Liver (tissue), 8 donors: ENCODE measurements at regions not wholly inside any gene's neighbourhood (a gene's known extent, or its start where the extent isn't known, plus 50 kb on each side); places are given as distances from the start of the nearest gene placed in this dataset.

ENCODE experiments used
- DNase-seq: peaks from one replicate; pipeline ENCODE4 v3.0.0-alpha.2; 2017; ENCODE audit warnings: low spot score
- H3K27ac ChIP-seq, 2 donors: one replicate each; pipeline ENCODE4 v1.7.0; 2013; ENCODE audit warnings: inconsistent platforms in 2 of 2, low read length in 2 of 2, control low read depth in 1 of 2, low read depth in 1 of 2, mild to moderate bottlenecking in 1 of 2
- H3K27me3 ChIP-seq, 4 donors: one replicate each; pipeline versions ENCODE4 v1.6.1 to v1.7.0; 2013; ENCODE audit warnings: low read length in 3 of 4, inconsistent platforms in 1 of 4, mild to moderate bottlenecking in 1 of 4, moderate library complexity in 1 of 4; ENCODE audit not compliant: control insufficient read depth in 4 of 4, insufficient read depth in 4 of 4
- H3K36me3 ChIP-seq, 4 donors: one replicate each; pipeline versions ENCODE4 v1.6.1 to v1.7.0; 2013; ENCODE audit warnings: low read length in 3 of 4, mild to moderate bottlenecking in 3 of 4, low read depth in 1 of 4, moderate library complexity in 1 of 4; ENCODE audit not compliant: control insufficient read depth in 4 of 4, insufficient read depth in 3 of 4
- H3K4me1 ChIP-seq, 4 donors: one replicate each; pipeline versions ENCODE4 v1.6.1 to v1.7.0; 2013; ENCODE audit warnings: low read length in 3 of 4, mild to moderate bottlenecking in 3 of 4, moderate library complexity in 1 of 4; ENCODE audit not compliant: control insufficient read depth in 4 of 4, insufficient read depth in 4 of 4
- H3K4me3 ChIP-seq, 3 donors: one replicate each; pipeline versions ENCODE4 v1.6.1 to v1.7.0; 2013; ENCODE audit warnings: low read length in 3 of 3, control low read depth in 1 of 3, low read depth in 1 of 3, mild to moderate bottlenecking in 1 of 3
- H3K9ac ChIP-seq, 2 donors: one replicate each; pipeline ENCODE4 v1.7.0; 2013; ENCODE audit warnings: low read length in 2 of 2, mild to moderate bottlenecking in 2 of 2, moderate library complexity in 2 of 2, control low read depth in 1 of 2, low read depth in 1 of 2
- H3K9me3 ChIP-seq, 4 donors: one replicate each; pipeline versions ENCODE4 v1.6.1 to v1.7.0; 2013; ENCODE audit warnings: low read length in 3 of 4; ENCODE audit not compliant: control insufficient read depth in 4 of 4
- EGR1 ChIP-seq, 2 donors: IDR thresholded peaks; 2 replicates each; pipeline ENCODE4 v1.6.1; 2016 to 2018; ENCODE audit warnings: antibody characterized with exemption in 2 of 2, low read depth in 2 of 2
- FOXA1 ChIP-seq: IDR thresholded peaks from 2 replicates; pipeline ENCODE4 v1.6.1; 2016; ENCODE audit warnings: antibody characterized with exemption
- FOXA2 ChIP-seq: IDR thresholded peaks from 2 replicates; pipeline ENCODE4 v1.6.1; 2016; ENCODE audit warnings: antibody characterized with exemption
- HNF4A ChIP-seq, 2 donors: conservative IDR thresholded peaks; 2 replicates each; pipeline ENCODE4 v1.6.1; 2016; ENCODE audit warnings: antibody characterized with exemption in 2 of 2, mild to moderate bottlenecking in 2 of 2
- HNF4G ChIP-seq: IDR thresholded peaks from 2 replicates; pipeline ENCODE4 v1.6.1; 2016; ENCODE audit warnings: antibody characterized with exemption
- JUND ChIP-seq, 2 donors: IDR thresholded peaks; 2 replicates each; pipeline ENCODE4 v1.6.1; 2016; ENCODE audit warnings: antibody characterized with exemption in 2 of 2
- NR2F2 ChIP-seq: IDR thresholded peaks from 2 replicates; pipeline ENCODE4 v1.6.1; 2016; ENCODE audit warnings: antibody characterized with exemption
- RAD21 ChIP-seq, 2 donors: IDR thresholded peaks; 2 replicates each; pipeline ENCODE4 v1.6.1; 2016; ENCODE audit warnings: antibody characterized with exemption in 2 of 2, mild to moderate bottlenecking in 2 of 2
- RXRA ChIP-seq, 2 donors: IDR thresholded peaks; 2 replicates each; pipeline ENCODE4 v1.6.1; 2017 to 2018; ENCODE audit warnings: antibody characterized with exemption in 2 of 2, mild to moderate bottlenecking in 1 of 2
- SP1 ChIP-seq: IDR thresholded peaks from 2 replicates; pipeline ENCODE4 v1.6.1; 2018; ENCODE audit warnings: antibody characterized with exemption, mild to moderate bottlenecking
- TAF1 ChIP-seq: conservative IDR thresholded peaks from 2 replicates; pipeline ENCODE4 v1.6.1; 2016; ENCODE audit warnings: antibody characterized with exemption, mild to moderate bottlenecking
- YY1 ChIP-seq: IDR thresholded peaks from 2 replicates; pipeline ENCODE4 v1.6.1; 2016; ENCODE audit warnings: antibody characterized with exemption, mild to moderate bottlenecking
- WGBS: extraction: QIAGEN DNeasy Blood & Tissue Kit; methylation state at CpG from one replicate; pipeline ENCODE4 v1.1.7; 2013; 5-methylcytosine and 5-hydroxymethylcytosine counted together
- TF ChIP-seq, protein P1 (sequence below): fragments of 150-350 bp; IDR thresholded peaks from 2 replicates; pipeline ENCODE4 v1.5.1; 2017; ENCODE audit warnings: improper control_type of control experiment, low read depth, low read length; ENCODE audit not compliant: missing input control
- TF ChIP-seq, protein P2 (sequence below): IDR thresholded peaks from 2 replicates; pipeline ENCODE4 v1.6.1; 2016; ENCODE audit warnings: antibody characterized with exemption, mild to moderate bottlenecking
- TF ChIP-seq, protein P3 (sequence below): IDR thresholded peaks from 2 replicates; pipeline ENCODE4 v1.6.1; 2016; ENCODE audit warnings: antibody characterized with exemption
- TF ChIP-seq, protein P4 (sequence below): IDR thresholded peaks from 2 replicates; pipeline ENCODE4 v1.6.1; 2016; ENCODE audit warnings: antibody characterized with exemption
- TF ChIP-seq, protein P5 (sequence below): IDR thresholded peaks from 2 replicates; pipeline ENCODE4 v1.6.1; 2016; ENCODE audit warnings: antibody characterized with exemption
- donor health status: healthy.
- donor health status: healthy.
- donor health status: healthy.
- donor health status: healthy.
- donor health status: healthy.

GRCh38 chr11:104306862-104307474 is 143.0 kb upstream of the PDGFD start (continued):
- TF ChIP-seq, protein P1, sequence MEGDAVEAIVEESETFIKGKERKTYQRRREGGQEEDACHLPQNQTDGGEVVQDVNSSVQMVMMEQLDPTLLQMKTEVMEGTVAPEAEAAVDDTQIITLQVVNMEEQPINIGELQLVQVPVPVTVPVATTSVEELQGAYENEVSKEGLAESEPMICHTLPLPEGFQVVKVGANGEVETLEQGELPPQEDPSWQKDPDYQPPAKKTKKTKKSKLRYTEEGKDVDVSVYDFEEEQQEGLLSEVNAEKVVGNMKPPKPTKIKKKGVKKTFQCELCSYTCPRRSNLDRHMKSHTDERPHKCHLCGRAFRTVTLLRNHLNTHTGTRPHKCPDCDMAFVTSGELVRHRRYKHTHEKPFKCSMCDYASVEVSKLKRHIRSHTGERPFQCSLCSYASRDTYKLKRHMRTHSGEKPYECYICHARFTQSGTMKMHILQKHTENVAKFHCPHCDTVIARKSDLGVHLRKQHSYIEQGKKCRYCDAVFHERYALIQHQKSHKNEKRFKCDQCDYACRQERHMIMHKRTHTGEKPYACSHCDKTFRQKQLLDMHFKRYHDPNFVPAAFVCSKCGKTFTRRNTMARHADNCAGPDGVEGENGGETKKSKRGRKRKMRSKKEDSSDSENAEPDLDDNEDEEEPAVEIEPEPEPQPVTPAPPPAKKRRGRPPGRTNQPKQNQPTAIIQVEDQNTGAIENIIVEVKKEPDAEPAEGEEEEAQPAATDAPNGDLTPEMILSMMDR, result no peak
- TF ChIP-seq YY1, result no peak
- no peak for TF ChIP-seq RAD21 (IDR thresholded peaks at IDR 0.05)
- TF ChIP-seq FOXA1, result no peak
- no peak for TF ChIP-seq RXRA (IDR thresholded peaks at IDR 0.05)
- TF ChIP-seq EGR1 (IDR thresholded peaks at IDR 0.05; ENCODE audit: low read depth in 2 of 2), result no peak

DNA sequence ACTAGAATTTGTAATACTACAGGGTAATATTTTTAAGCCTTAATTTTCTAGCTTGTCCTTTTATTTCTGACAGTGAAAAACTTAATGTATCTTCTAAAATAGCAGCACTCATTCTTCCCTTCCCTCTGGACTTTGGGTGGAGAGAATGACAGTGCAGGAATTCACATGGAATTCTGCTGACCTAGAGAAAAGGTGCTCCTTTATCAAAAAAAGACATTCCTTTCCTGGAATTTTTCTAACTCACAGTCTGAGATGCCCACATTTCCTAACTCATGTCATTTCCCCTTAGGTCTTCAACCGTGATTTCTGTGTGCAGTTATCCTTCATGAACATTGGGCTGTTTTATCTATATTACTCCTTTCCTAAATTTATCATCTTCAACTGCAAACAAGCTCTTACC is 137.8 kb upstream of the PDGFD start:
- WGBS, result 44% methylated on average over 1 of the region's 1 CpG
- TF ChIP-seq SP1 (no peak), RAD21 (IDR thresholded peaks at IDR 0.05) (no peak), NR2F2 (no peak), JUND (IDR thresholded peaks at IDR 0.05) (no peak)
- TF ChIP-seq, protein P2, sequence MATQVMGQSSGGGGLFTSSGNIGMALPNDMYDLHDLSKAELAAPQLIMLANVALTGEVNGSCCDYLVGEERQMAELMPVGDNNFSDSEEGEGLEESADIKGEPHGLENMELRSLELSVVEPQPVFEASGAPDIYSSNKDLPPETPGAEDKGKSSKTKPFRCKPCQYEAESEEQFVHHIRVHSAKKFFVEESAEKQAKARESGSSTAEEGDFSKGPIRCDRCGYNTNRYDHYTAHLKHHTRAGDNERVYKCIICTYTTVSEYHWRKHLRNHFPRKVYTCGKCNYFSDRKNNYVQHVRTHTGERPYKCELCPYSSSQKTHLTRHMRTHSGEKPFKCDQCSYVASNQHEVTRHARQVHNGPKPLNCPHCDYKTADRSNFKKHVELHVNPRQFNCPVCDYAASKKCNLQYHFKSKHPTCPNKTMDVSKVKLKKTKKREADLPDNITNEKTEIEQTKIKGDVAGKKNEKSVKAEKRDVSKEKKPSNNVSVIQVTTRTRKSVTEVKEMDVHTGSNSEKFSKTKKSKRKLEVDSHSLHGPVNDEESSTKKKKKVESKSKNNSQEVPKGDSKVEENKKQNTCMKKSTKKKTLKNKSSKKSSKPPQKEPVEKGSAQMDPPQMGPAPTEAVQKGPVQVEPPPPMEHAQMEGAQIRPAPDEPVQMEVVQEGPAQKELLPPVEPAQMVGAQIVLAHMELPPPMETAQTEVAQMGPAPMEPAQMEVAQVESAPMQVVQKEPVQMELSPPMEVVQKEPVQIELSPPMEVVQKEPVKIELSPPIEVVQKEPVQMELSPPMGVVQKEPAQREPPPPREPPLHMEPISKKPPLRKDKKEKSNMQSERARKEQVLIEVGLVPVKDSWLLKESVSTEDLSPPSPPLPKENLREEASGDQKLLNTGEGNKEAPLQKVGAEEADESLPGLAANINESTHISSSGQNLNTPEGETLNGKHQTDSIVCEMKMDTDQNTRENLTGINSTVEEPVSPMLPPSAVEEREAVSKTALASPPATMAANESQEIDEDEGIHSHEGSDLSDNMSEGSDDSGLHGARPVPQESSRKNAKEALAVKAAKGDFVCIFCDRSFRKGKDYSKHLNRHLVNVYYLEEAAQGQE, result no peak
- no peaks in the 10 kb centered on the region for H3K4me1 ChIP-seq
- no peak overlapping the region for H3K4me3 ChIP-seq
- no peak for DNase-seq
- H3K27me3 ChIP-seq, result no peaks in the 10 kb centered on the region
- H3K36me3 ChIP-seq, result no peaks in the 10 kb centered on the region
- no peak overlapping the region for H3K9ac ChIP-seq
- H3K9me3 ChIP-seq, result no peaks in the 10 kb centered on the region
- no peak overlapping the region for H3K27ac ChIP-seq

DNA sequence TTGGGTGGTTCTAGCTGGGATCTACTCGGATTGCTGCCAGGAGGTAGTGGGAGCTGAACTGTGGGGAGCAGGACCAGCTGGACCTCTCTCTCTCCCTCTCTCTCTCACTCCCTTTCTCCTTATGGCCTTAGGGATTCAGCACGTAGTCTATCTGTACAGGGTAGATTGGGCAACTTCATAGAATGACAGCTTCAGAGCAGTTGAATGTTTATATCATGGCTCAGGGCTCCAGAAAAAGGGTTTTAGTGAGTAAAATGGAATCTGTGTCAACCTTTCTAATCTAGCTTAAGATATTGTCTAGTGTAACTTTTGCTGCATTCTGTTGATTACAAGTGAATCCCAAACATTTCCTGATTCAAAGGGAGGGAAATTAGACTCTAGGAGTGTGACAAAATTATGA is 127.7 kb upstream of the PDGFD start:
- no peak for DNase-seq
- no peak overlapping the region for H3K27ac ChIP-seq
- H3K36me3 ChIP-seq, result no peaks in the 10 kb centered on the region
- H3K9me3 ChIP-seq, result no peaks in the 10 kb centered on the region
- H3K9ac ChIP-seq, result no peak overlapping the region
- H3K4me3 ChIP-seq, result no peak overlapping the region
- H3K27me3 ChIP-seq, result no peaks in the 10 kb centered on the region
- no peaks in the 10 kb centered on the region for H3K4me1 ChIP-seq
- 70% methylated on average over 2 of the region's 2 CpGs for WGBS
- TF ChIP-seq NR2F2 (no peak), FOXA2 (no peak), HNF4A (conservative IDR thresholded peaks at IDR 0.05) (no peak), RXRA (IDR thresholded peaks at IDR 0.05) (no peak), TAF1 (no peak), YY1 (no peak), RAD21 (IDR thresholded peaks at IDR 0.05) (no peak), SP1 (no peak), EGR1 (IDR thresholded peaks at IDR 0.05; ENCODE audit: low read depth in 2 of 2) (no peak), JUND (IDR thresholded peaks at IDR 0.05) (no peak), HNF4G (no peak)
- TF ChIP-seq, protein P1, result no peak
- TF ChIP-seq, protein P3, sequence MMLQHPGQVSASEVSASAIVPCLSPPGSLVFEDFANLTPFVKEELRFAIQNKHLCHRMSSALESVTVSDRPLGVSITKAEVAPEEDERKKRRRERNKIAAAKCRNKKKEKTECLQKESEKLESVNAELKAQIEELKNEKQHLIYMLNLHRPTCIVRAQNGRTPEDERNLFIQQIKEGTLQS, result no peak
- TF ChIP-seq, protein P4, sequence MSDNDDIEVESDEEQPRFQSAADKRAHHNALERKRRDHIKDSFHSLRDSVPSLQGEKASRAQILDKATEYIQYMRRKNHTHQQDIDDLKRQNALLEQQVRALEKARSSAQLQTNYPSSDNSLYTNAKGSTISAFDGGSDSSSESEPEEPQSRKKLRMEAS, result no peak
- TF ChIP-seq, protein P5, sequence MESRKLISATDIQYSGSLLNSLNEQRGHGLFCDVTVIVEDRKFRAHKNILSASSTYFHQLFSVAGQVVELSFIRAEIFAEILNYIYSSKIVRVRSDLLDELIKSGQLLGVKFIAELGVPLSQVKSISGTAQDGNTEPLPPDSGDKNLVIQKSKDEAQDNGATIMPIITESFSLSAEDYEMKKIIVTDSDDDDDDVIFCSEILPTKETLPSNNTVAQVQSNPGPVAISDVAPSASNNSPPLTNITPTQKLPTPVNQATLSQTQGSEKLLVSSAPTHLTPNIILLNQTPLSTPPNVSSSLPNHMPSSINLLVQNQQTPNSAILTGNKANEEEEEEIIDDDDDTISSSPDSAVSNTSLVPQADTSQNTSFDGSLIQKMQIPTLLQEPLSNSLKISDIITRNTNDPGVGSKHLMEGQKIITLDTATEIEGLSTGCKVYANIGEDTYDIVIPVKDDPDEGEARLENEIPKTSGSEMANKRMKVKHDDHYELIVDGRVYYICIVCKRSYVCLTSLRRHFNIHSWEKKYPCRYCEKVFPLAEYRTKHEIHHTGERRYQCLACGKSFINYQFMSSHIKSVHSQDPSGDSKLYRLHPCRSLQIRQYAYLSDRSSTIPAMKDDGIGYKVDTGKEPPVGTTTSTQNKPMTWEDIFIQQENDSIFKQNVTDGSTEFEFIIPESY, result no peak
